ENCODE measurements at regions not wholly inside any gene's neighbourhood (a gene's known extent, or its start where the extent isn't known, plus 50 kb on each side); places are given as distances from the start of the nearest gene placed in this dataset.
"Not testable (repeated sequence)": the region's sequence is repeated elsewhere in the genome, so short reads cannot be mapped to it uniquely, and the experiment has no call there.

GRCh38 chr17:72191356-72191755 lies 70.5 kb downstream of the SOX9 start:
- Histone ChIP-seq H3K36me3 (ENCODE audit: insufficient read depth, low read depth, low read length) (no peaks in the 10 kb centered on the region), H3K4me1 (ENCODE audit: insufficient read depth, low read length) (no peaks in the 10 kb centered on the region), H3K9me3 (ENCODE audit: insufficient read depth, low read depth, low read length) (no peaks in the 10 kb centered on the region), H3K4me3 (ENCODE audit: low read length) (no peak overlapping the region), H3K27me3 (ENCODE audit: insufficient read depth, low read length) (no peaks in the 10 kb centered on the region), H3K27ac (ENCODE audit: low read length) (no peak overlapping the region), H3K9ac (ENCODE audit: low read depth, low read length) (no peak overlapping the region)

- Histone ChIP-seq H3K4me1 (ENCODE audit: insufficient read depth, low read length) (no peaks in the 10 kb centered on the region), H3K9me3 (ENCODE audit: insufficient read depth, low read depth, low read length) (no peaks in the 10 kb centered on the region), H3K36me3 (ENCODE audit: insufficient read depth, low read depth, low read length) (no peaks in the 10 kb centered on the region), H3K9ac (ENCODE audit: low read depth, low read length) (no peak overlapping the region), H3K4me3 (ENCODE audit: low read length) (no peak overlapping the region), H3K27ac (ENCODE audit: low read length) (no peak overlapping the region), H3K27me3 (ENCODE audit: insufficient read depth, low read length) (no peaks in the 10 kb centered on the region)
These were observed 71.3 kb downstream of the SOX9 start for GRCh38 chr17:72191921-72192799.

- Histone ChIP-seq H3K36me3 (ENCODE audit: insufficient read depth, low read depth, low read length) (no peaks in the 10 kb centered on the region), H3K4me3 (ENCODE audit: low read length) (no peak overlapping the region), H3K27ac (ENCODE audit: low read length) (no peak overlapping the region), H3K27me3 (ENCODE audit: insufficient read depth, low read length) (no peaks in the 10 kb centered on the region), H3K4me1 (ENCODE audit: insufficient read depth, low read length) (no peaks in the 10 kb centered on the region), H3K9me3 (ENCODE audit: insufficient read depth, low read depth, low read length) (no peaks in the 10 kb centered on the region), H3K9ac (ENCODE audit: low read depth, low read length) (no peak overlapping the region)
These were observed 72.0 kb downstream of the SOX9 start for GRCh38 chr17:72192800-72193192.

- Histone ChIP-seq H3K9me3 (ENCODE audit: insufficient read depth, low read depth, low read length) (no peaks in the 10 kb centered on the region), H3K4me1 (ENCODE audit: insufficient read depth, low read length) (no peaks in the 10 kb centered on the region), H3K27ac (ENCODE audit: low read length) (no peak overlapping the region), H3K27me3 (ENCODE audit: insufficient read depth, low read length) (no peaks in the 10 kb centered on the region), H3K4me3 (ENCODE audit: low read length) (no peak overlapping the region), H3K9ac (ENCODE audit: low read depth, low read length) (no peak overlapping the region), H3K36me3 (ENCODE audit: insufficient read depth, low read depth, low read length) (no peaks in the 10 kb centered on the region)
These were observed 72.7 kb downstream of the SOX9 start for GRCh38 chr17:72193391-72194106.

GRCh38 chr17:72194107-72194440 lies 73.3 kb downstream of the SOX9 start:
- H3K9me3 ChIP-seq (ENCODE audit: insufficient read depth, low read depth, low read length); H3K4me1 ChIP-seq (ENCODE audit: insufficient read depth, low read length); H3K36me3 ChIP-seq (ENCODE audit: insufficient read depth, low read depth, low read length); H3K27me3 ChIP-seq (ENCODE audit: insufficient read depth, low read length); H3K9ac ChIP-seq (ENCODE audit: low read depth, low read length); H3K27ac ChIP-seq (ENCODE audit: low read length); H3K4me3 ChIP-seq (ENCODE audit: low read length): not testable (repeated sequence)

GRCh38 chr17:72199256-72199655 lies 78.4 kb downstream of the SOX9 start:
- no peaks in the 10 kb centered on the region for H3K27me3 ChIP-seq (ENCODE audit: insufficient read depth, low read length)
- no peak overlapping the region for H3K27ac ChIP-seq (ENCODE audit: low read length)
- no peaks in the 10 kb centered on the region for H3K36me3 ChIP-seq (ENCODE audit: insufficient read depth, low read depth, low read length)
- H3K4me3 ChIP-seq (ENCODE audit: low read length) = no peak overlapping the region
- no peaks in the 10 kb centered on the region for H3K4me1 ChIP-seq (ENCODE audit: insufficient read depth, low read length)
- no peaks in the 10 kb centered on the region for H3K9me3 ChIP-seq (ENCODE audit: insufficient read depth, low read depth, low read length)
- H3K9ac ChIP-seq (ENCODE audit: low read depth, low read length) = no peak overlapping the region

- Histone ChIP-seq H3K9me3 (ENCODE audit: insufficient read depth, low read depth, low read length) (no peaks in the 10 kb centered on the region), H3K36me3 (ENCODE audit: insufficient read depth, low read depth, low read length) (no peaks in the 10 kb centered on the region), H3K4me3 (ENCODE audit: low read length) (no peak overlapping the region), H3K4me1 (ENCODE audit: insufficient read depth, low read length) (peaks cover 13% of the 10 kb centered on the region; the same call in 1 of the 2 replicates), H3K27ac (ENCODE audit: low read length) (no peak overlapping the region), H3K9ac (ENCODE audit: low read depth, low read length) (no peak overlapping the region), H3K27me3 (ENCODE audit: insufficient read depth, low read length) (peaks cover 11% of the 10 kb centered on the region; the same call in 1 of the 2 replicates)
These were observed 83.9 kb downstream of the SOX9 start for GRCh38 chr17:72204742-72205141.

- Histone ChIP-seq H3K27me3 (ENCODE audit: insufficient read depth, low read length) (peaks cover 11% of the 10 kb centered on the region; the same call in 1 of the 2 replicates), H3K36me3 (ENCODE audit: insufficient read depth, low read depth, low read length) (no peaks in the 10 kb centered on the region), H3K4me1 (ENCODE audit: insufficient read depth, low read length) (peaks cover 13% of the 10 kb centered on the region; the same call in 1 of the 2 replicates), H3K9me3 (ENCODE audit: insufficient read depth, low read depth, low read length) (no peaks in the 10 kb centered on the region), H3K9ac (ENCODE audit: low read depth, low read length) (no peak overlapping the region), H3K4me3 (ENCODE audit: low read length) (no peak overlapping the region), H3K27ac (ENCODE audit: low read length) (no peak overlapping the region)
These were observed 84.5 kb downstream of the SOX9 start for GRCh38 chr17:72205357-72205756.

- Histone ChIP-seq H3K27me3 (ENCODE audit: insufficient read depth, low read length) (peaks cover 11% of the 10 kb centered on the region; the same call in 1 of the 2 replicates), H3K9ac (ENCODE audit: low read depth, low read length) (no peak overlapping the region), H3K9me3 (ENCODE audit: insufficient read depth, low read depth, low read length) (no peaks in the 10 kb centered on the region), H3K27ac (ENCODE audit: low read length) (no peak overlapping the region), H3K4me1 (ENCODE audit: insufficient read depth, low read length) (peaks cover 13% of the 10 kb centered on the region; the same call in 1 of the 2 replicates), H3K36me3 (ENCODE audit: insufficient read depth, low read depth, low read length) (no peaks in the 10 kb centered on the region), H3K4me3 (ENCODE audit: low read length) (no peak overlapping the region)
These were observed 85.0 kb downstream of the SOX9 start for GRCh38 chr17:72205822-72206221.

GRCh38 chr17:72206376-72206775 lies 85.6 kb downstream of the SOX9 start:
- peaks cover 11% of the 10 kb centered on the region; the same call in 1 of the 2 replicates for H3K27me3 ChIP-seq (ENCODE audit: insufficient read depth, low read length)
- H3K27ac ChIP-seq (ENCODE audit: low read length) = no peak overlapping the region

GRCh38 chr17:72208832-72209231 lies 88.0 kb downstream of the SOX9 start:
- Histone ChIP-seq H3K4me3 (ENCODE audit: low read length) (no peak overlapping the region), H3K27ac (ENCODE audit: low read length) (no peak overlapping the region), H3K9me3 (ENCODE audit: insufficient read depth, low read depth, low read length) (no peaks in the 10 kb centered on the region), H3K27me3 (ENCODE audit: insufficient read depth, low read length) (peaks cover 11% of the 10 kb centered on the region; the same call in 1 of the 2 replicates), H3K4me1 (ENCODE audit: insufficient read depth, low read length) (peaks cover 13% of the 10 kb centered on the region; the same call in 1 of the 2 replicates), H3K9ac (ENCODE audit: low read depth, low read length) (no peak overlapping the region), H3K36me3 (ENCODE audit: insufficient read depth, low read depth, low read length) (no peaks in the 10 kb centered on the region)

More at GRCh38 chr17:72206376-72206775, 85.6 kb downstream of the SOX9 start:
- no peaks in the 10 kb centered on the region for H3K36me3 ChIP-seq (ENCODE audit: insufficient read depth, low read depth, low read length)
- no peak overlapping the region for H3K9ac ChIP-seq (ENCODE audit: low read depth, low read length)
- peaks cover 13% of the 10 kb centered on the region; the same call in 1 of the 2 replicates for H3K4me1 ChIP-seq (ENCODE audit: insufficient read depth, low read length)
- H3K9me3 ChIP-seq (ENCODE audit: insufficient read depth, low read depth, low read length) = no peaks in the 10 kb centered on the region
- no peak overlapping the region for H3K4me3 ChIP-seq (ENCODE audit: low read length)

GRCh38 chr17:72212041-72212440 lies 91.2 kb downstream of the SOX9 start:
- H3K36me3 ChIP-seq (ENCODE audit: insufficient read depth, low read depth, low read length) = no peaks in the 10 kb centered on the region
- no peak overlapping the region for H3K9ac ChIP-seq (ENCODE audit: low read depth, low read length)
- peaks cover 2% of the 10 kb centered on the region; the same call in 1 of the 2 replicates for H3K4me1 ChIP-seq (ENCODE audit: insufficient read depth, low read length)
- no peak overlapping the region for H3K27ac ChIP-seq (ENCODE audit: low read length)
- H3K9me3 ChIP-seq (ENCODE audit: insufficient read depth, low read depth, low read length) = no peaks in the 10 kb centered on the region
- peaks cover 5% of the 10 kb centered on the region for H3K27me3 ChIP-seq (ENCODE audit: insufficient read depth, low read length)
- no peak overlapping the region for H3K4me3 ChIP-seq (ENCODE audit: low read length)
